Activated T-helper 2 cell treated with anti-CD3 and anti-CD28 coated beads, Interferon-gamma antibody, Interleukin-2, Interleukin-4, amounts not matched to agents 10 μg/mL and 5 μg/mL and 100 μg/mL, durations not matched to agents 14 hours and 24 hours and 36 hours (primary cell): ENCODE measurements at regions not wholly inside any gene's neighbourhood (a gene's known extent, or its start where the extent isn't known, plus 50 kb on each side); places are given as distances from the start of the nearest gene placed in this dataset.

ENCODE experiments used
- DNase-seq: peaks from one replicate; pipeline ENCODE4 v3.0.0; 2021; ENCODE audit warnings: low spot score
- H3K27ac Mint-ChIP-seq: one replicate; pipeline ENCODE4 v1.8.0; 2021; ENCODE audit warnings: mixed read lengths
- H3K27me3 Mint-ChIP-seq: one replicate; pipeline ENCODE4 v1.8.0; 2021; ENCODE audit warnings: low read depth, mixed read lengths
- H3K36me3 Mint-ChIP-seq: one replicate; pipeline ENCODE4 v1.8.0; 2021; ENCODE audit warnings: low read depth, mixed read lengths
- H3K4me1 Mint-ChIP-seq: one replicate; pipeline ENCODE4 v1.8.0; 2021; ENCODE audit warnings: low read depth, mixed read lengths
- H3K4me3 Mint-ChIP-seq: one replicate; pipeline ENCODE4 v1.8.0; 2021; ENCODE audit warnings: low read depth, mild to moderate bottlenecking, moderate library complexity, mixed read lengths
- H3K9me3 Mint-ChIP-seq: one replicate; pipeline ENCODE4 v1.8.0; 2021; ENCODE audit warnings: mixed read lengths
- intact Hi-C: fragments of 100-400 bp; cut with micrococcal nuclease; formaldehyde crosslinking; loops from one replicate; pipeline ENCODE4 v1.15.1; 2023

GRCh38 chr17:14838567-14838966 lies 426.6 kb downstream of the PMP22 start:
- no peaks in the 10 kb centered on the region for H3K27me3 Mint-ChIP-seq
- intact Hi-C loops = no loop called here

GRCh38 chr17:14833201-14833785 lies 431.8 kb downstream of the PMP22 start:
- no peaks in the 10 kb centered on the region for H3K36me3 Mint-ChIP-seq
- H3K9me3 Mint-ChIP-seq = no peaks in the 10 kb centered on the region
- H3K27me3 Mint-ChIP-seq = no peaks in the 10 kb centered on the region
- no peak overlapping the region for H3K4me3 Mint-ChIP-seq
- intact Hi-C loops = no loop called here
- no peak for DNase-seq
- no peaks in the 10 kb centered on the region for H3K4me1 Mint-ChIP-seq
- H3K27ac Mint-ChIP-seq = no peak overlapping the region

More at GRCh38 chr17:14838567-14838966, 426.6 kb downstream of the PMP22 start:
- DNase-seq = no peak
- no peak overlapping the region for H3K4me3 Mint-ChIP-seq
- H3K4me1 Mint-ChIP-seq = no peaks in the 10 kb centered on the region
- H3K36me3 Mint-ChIP-seq = no peaks in the 10 kb centered on the region
- no peak overlapping the region for H3K27ac Mint-ChIP-seq
- no peaks in the 10 kb centered on the region for H3K9me3 Mint-ChIP-seq

GRCh38 chr17:14831491-14831890 lies 433.6 kb downstream of the PMP22 start:
- Mint-ChIP-seq H3K9me3 (no peaks in the 10 kb centered on the region), H3K36me3 (no peaks in the 10 kb centered on the region), H3K4me1 (no peaks in the 10 kb centered on the region), H3K27me3 (no peaks in the 10 kb centered on the region), H3K27ac (no peak overlapping the region), H3K4me3 (no peak overlapping the region)
- DNase-seq = no peak
- intact Hi-C loops = no loop called here

GRCh38 chr17:14827396-14827919 lies 437.7 kb downstream of the PMP22 start:
- H3K27me3 Mint-ChIP-seq = no peaks in the 10 kb centered on the region
- H3K36me3 Mint-ChIP-seq = no peaks in the 10 kb centered on the region
- H3K27ac Mint-ChIP-seq = no peak overlapping the region
- intact Hi-C loops = no loop called here
- DNase-seq = no peak
- H3K4me1 Mint-ChIP-seq = no peaks in the 10 kb centered on the region
- no peaks in the 10 kb centered on the region for H3K9me3 Mint-ChIP-seq
- H3K4me3 Mint-ChIP-seq = no peak overlapping the region

GRCh38 chr17:14826358-14826757 lies 438.8 kb downstream of the PMP22 start:
- Mint-ChIP-seq H3K27me3 (no peaks in the 10 kb centered on the region), H3K27ac (no peak overlapping the region), H3K9me3 (no peaks in the 10 kb centered on the region), H3K4me3 (no peak overlapping the region), H3K4me1 (no peaks in the 10 kb centered on the region), H3K36me3 (no peaks in the 10 kb centered on the region)
- no peak for DNase-seq
- intact Hi-C loops = no loop called here

- Mint-ChIP-seq H3K9me3 (peaks cover 17% of the 10 kb centered on the region), H3K4me1 (no peaks in the 10 kb centered on the region), H3K36me3 (no peaks in the 10 kb centered on the region), H3K27ac (no peak overlapping the region), H3K27me3 (no peaks in the 10 kb centered on the region), H3K4me3 (no peak overlapping the region)
- intact Hi-C loops = no loop called here
- DNase-seq = no peak
Observed at GRCh38 chr17:14818469-14818868, 446.7 kb downstream of the PMP22 start.

- H3K27me3 Mint-ChIP-seq = no peaks in the 10 kb centered on the region
- no peak for DNase-seq
- H3K4me3 Mint-ChIP-seq = no peak overlapping the region
- no peaks in the 10 kb centered on the region for H3K36me3 Mint-ChIP-seq
- intact Hi-C loops = no loop called here
- H3K9me3 Mint-ChIP-seq = peaks cover 13% of the 10 kb centered on the region
- no peak overlapping the region for H3K27ac Mint-ChIP-seq
- H3K4me1 Mint-ChIP-seq = no peaks in the 10 kb centered on the region
Observed at GRCh38 chr17:14815079-14815478, 450.0 kb downstream of the PMP22 start.

GRCh38 chr17:14813649-14814370 lies 451.3 kb downstream of the PMP22 start:
- peaks cover 9% of the 10 kb centered on the region for H3K9me3 Mint-ChIP-seq
- no peak for DNase-seq
- H3K36me3 Mint-ChIP-seq = no peaks in the 10 kb centered on the region
- no peak overlapping the region for H3K4me3 Mint-ChIP-seq
- no peaks in the 10 kb centered on the region for H3K4me1 Mint-ChIP-seq
- H3K27ac Mint-ChIP-seq = no peak overlapping the region
- intact Hi-C loops = no loop called here
- H3K27me3 Mint-ChIP-seq = no peaks in the 10 kb centered on the region

- Mint-ChIP-seq H3K27ac (no peak overlapping the region), H3K9me3 (no peaks in the 10 kb centered on the region), H3K27me3 (no peaks in the 10 kb centered on the region), H3K4me3 (no peak overlapping the region), H3K4me1 (no peaks in the 10 kb centered on the region), H3K36me3 (no peaks in the 10 kb centered on the region)
- intact Hi-C loops = no loop called here
- DNase-seq = no peak
Observed at GRCh38 chr17:14808425-14808824, 456.7 kb downstream of the PMP22 start.

- no peak overlapping the region for H3K27ac Mint-ChIP-seq
- H3K4me1 Mint-ChIP-seq = no peaks in the 10 kb centered on the region
- H3K36me3 Mint-ChIP-seq = no peaks in the 10 kb centered on the region
- intact Hi-C loops = no loop called here
- no peak for DNase-seq
- H3K4me3 Mint-ChIP-seq = no peak overlapping the region
- no peaks in the 10 kb centered on the region for H3K27me3 Mint-ChIP-seq
- no peaks in the 10 kb centered on the region for H3K9me3 Mint-ChIP-seq
Observed at GRCh38 chr17:14805348-14805747, 459.8 kb downstream of the PMP22 start.

GRCh38 chr17:14803826-14804225 lies 461.3 kb downstream of the PMP22 start:
- H3K4me1 Mint-ChIP-seq = no peaks in the 10 kb centered on the region
- no peak overlapping the region for H3K4me3 Mint-ChIP-seq
- no peaks in the 10 kb centered on the region for H3K27me3 Mint-ChIP-seq
- H3K9me3 Mint-ChIP-seq = no peaks in the 10 kb centered on the region
- H3K36me3 Mint-ChIP-seq = no peaks in the 10 kb centered on the region
- no peak for DNase-seq
- H3K27ac Mint-ChIP-seq = no peak overlapping the region
- intact Hi-C loops = no loop called here

- intact Hi-C loops = no loop called here
- H3K36me3 Mint-ChIP-seq = no peaks in the 10 kb centered on the region
- H3K27me3 Mint-ChIP-seq = peaks cover 2% of the 10 kb centered on the region
- no peak overlapping the region for H3K27ac Mint-ChIP-seq
- no peak for DNase-seq
- no peaks in the 10 kb centered on the region for H3K4me1 Mint-ChIP-seq
- no peaks in the 10 kb centered on the region for H3K9me3 Mint-ChIP-seq
- no peak overlapping the region for H3K4me3 Mint-ChIP-seq
Observed at GRCh38 chr17:14797801-14798200, 467.3 kb downstream of the PMP22 start.

- intact Hi-C loops = no loop called here
- no peak for DNase-seq
- no peaks in the 10 kb centered on the region for H3K4me1 Mint-ChIP-seq
- peaks cover 2% of the 10 kb centered on the region for H3K27me3 Mint-ChIP-seq
- no peaks in the 10 kb centered on the region for H3K36me3 Mint-ChIP-seq
- no peak overlapping the region for H3K4me3 Mint-ChIP-seq
- H3K27ac Mint-ChIP-seq = no peak overlapping the region
- H3K9me3 Mint-ChIP-seq = no peaks in the 10 kb centered on the region
Observed at GRCh38 chr17:14797021-14797420, 468.1 kb downstream of the PMP22 start.
